ENCODE measurements at regions not wholly inside any gene's neighbourhood (a gene's known extent, or its start where the extent isn't known, plus 50 kb on each side); places are given as distances from the start of the nearest gene placed in this dataset.

GRCh38 chrX:95071621-95072020 is 1397.6 kb downstream of the FAM133A start:
- no peak for TF ChIP-seq POLR2A (IDR thresholded peaks at IDR 0.05)
- TF ChIP-seq CTCF (IDR thresholded peaks at IDR 0.05), result no peak

Measured in testis (tissue), 2 donors.